ENCODE measurements at regions not wholly inside any gene's neighbourhood (a gene's known extent, or its start where the extent isn't known, plus 50 kb on each side); places are given as distances from the start of the nearest gene placed in this dataset.

DNA sequence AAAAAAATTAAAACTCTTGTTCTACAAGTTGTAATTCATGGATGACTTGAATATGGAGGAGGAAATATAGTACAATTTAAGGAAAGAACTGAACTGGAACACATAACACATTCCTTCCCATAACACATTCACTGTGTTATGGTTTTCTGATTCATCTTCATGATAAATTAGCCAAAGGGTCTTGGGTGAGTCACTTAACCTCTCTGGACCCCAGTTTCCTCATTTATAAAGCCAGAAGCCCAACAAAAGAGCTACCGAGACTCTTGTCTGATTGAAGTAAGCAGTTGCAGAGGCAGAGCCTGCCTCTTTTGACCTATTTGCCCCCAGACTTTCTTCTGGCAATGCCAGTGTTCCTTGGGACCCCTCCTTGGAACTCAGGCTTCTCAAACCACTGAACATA, 161.9 kb upstream of the KCTD3 start:
- TF ChIP-seq, protein P1, sequence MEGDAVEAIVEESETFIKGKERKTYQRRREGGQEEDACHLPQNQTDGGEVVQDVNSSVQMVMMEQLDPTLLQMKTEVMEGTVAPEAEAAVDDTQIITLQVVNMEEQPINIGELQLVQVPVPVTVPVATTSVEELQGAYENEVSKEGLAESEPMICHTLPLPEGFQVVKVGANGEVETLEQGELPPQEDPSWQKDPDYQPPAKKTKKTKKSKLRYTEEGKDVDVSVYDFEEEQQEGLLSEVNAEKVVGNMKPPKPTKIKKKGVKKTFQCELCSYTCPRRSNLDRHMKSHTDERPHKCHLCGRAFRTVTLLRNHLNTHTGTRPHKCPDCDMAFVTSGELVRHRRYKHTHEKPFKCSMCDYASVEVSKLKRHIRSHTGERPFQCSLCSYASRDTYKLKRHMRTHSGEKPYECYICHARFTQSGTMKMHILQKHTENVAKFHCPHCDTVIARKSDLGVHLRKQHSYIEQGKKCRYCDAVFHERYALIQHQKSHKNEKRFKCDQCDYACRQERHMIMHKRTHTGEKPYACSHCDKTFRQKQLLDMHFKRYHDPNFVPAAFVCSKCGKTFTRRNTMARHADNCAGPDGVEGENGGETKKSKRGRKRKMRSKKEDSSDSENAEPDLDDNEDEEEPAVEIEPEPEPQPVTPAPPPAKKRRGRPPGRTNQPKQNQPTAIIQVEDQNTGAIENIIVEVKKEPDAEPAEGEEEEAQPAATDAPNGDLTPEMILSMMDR (IDR thresholded peaks at IDR 0.05), result no peak
- no peak for TF ChIP-seq EP300 (IDR thresholded peaks at IDR 0.05)
- TF ChIP-seq POLR2A (IDR thresholded peaks at IDR 0.05), result no peak

Data from tibial nerve (tissue), 4 donors.